H9 (cell line): ENCODE measurements at regions not wholly inside any gene's neighbourhood (a gene's known extent, or its start where the extent isn't known, plus 50 kb on each side); places are given as distances from the start of the nearest gene placed in this dataset.

Experiments
- DNase-seq: peaks from one replicate; pipeline ENCODE4 v3.0.0-alpha.2; 2017
- H2AFZ ChIP-seq: one replicate; pipeline ENCODE4 v1.6.1; 2013; ENCODE audit warnings: mild to moderate bottlenecking, low read length, control low read depth, moderate library complexity
- H2AK5ac ChIP-seq: 2 replicates; pipeline ENCODE4 v1.6.1; 2013; ENCODE audit warnings: low read length, control low read depth, mixed read lengths; ENCODE audit not compliant: insufficient read length
- H2BK120ac ChIP-seq: one replicate; pipeline ENCODE4 v1.6.1; 2013; ENCODE audit warnings: low read depth, mild to moderate bottlenecking, low read length, control low read depth, inconsistent platforms; ENCODE audit not compliant: poor library complexity, severe bottlenecking
- H2BK12ac ChIP-seq: 2 replicates; pipeline ENCODE4 v1.6.1; 2013; ENCODE audit warnings: low read length, control low read depth, mixed read lengths, low read depth; ENCODE audit not compliant: insufficient read length
- H2BK15ac ChIP-seq: 2 replicates; pipeline ENCODE4 v1.6.1; 2013; ENCODE audit warnings: low read depth, low read length, control low read depth
- H2BK20ac ChIP-seq: one replicate; pipeline ENCODE4 v1.6.1; 2013; ENCODE audit warnings: low read depth, mild to moderate bottlenecking, low read length, control low read depth, inconsistent platforms; ENCODE audit not compliant: poor library complexity, severe bottlenecking
- H2BK5ac ChIP-seq: 2 replicates; pipeline ENCODE4 v1.6.1; 2013; ENCODE audit warnings: low read length, control low read depth, mixed read lengths; ENCODE audit not compliant: insufficient read length
- H3K14ac ChIP-seq: 2 replicates; pipeline ENCODE4 v1.6.1; 2013; ENCODE audit warnings: low read length, control low read depth; ENCODE audit not compliant: insufficient read depth
- H3K18ac ChIP-seq: 2 replicates; pipeline ENCODE4 v1.6.1; 2013; ENCODE audit warnings: low read depth, mild to moderate bottlenecking, mixed read lengths, low read length, control low read depth; ENCODE audit not compliant: insufficient read length
- H3K23ac ChIP-seq: 2 replicates; pipeline ENCODE4 v1.6.1; 2013; ENCODE audit warnings: low read length, control low read depth, mixed read lengths, low read depth; ENCODE audit not compliant: insufficient read length
- H3K23me2 ChIP-seq: 2 replicates; pipeline ENCODE4 v1.6.1; 2013; ENCODE audit warnings: low read depth, mild to moderate bottlenecking, mixed read lengths, low read length, control low read depth; ENCODE audit not compliant: insufficient read length, poor library complexity, severe bottlenecking
- H3K27ac ChIP-seq: 2 replicates; pipeline ENCODE4 v1.5.1; 2013; ENCODE audit warnings: low read length, control low read depth, mixed read lengths, low read depth; ENCODE audit not compliant: insufficient read length
- H3K27me3 ChIP-seq: 2 replicates; pipeline ENCODE4 v1.6.1; 2013; ENCODE audit warnings: low read length, control low read depth, inconsistent platforms; ENCODE audit not compliant: insufficient read depth
- H3K4ac ChIP-seq: 2 replicates; pipeline ENCODE4 v1.6.1; 2013; ENCODE audit warnings: low read depth, mild to moderate bottlenecking, control low read depth, inconsistent platforms, low read length, moderate library complexity
- H3K4me1 ChIP-seq: 2 replicates; pipeline ENCODE4 v1.6.1; 2013; ENCODE audit warnings: low read length, control low read depth, inconsistent platforms; ENCODE audit not compliant: insufficient read depth
- H3K4me2 ChIP-seq: 2 replicates; pipeline ENCODE4 v1.6.1; 2013; ENCODE audit warnings: low read length, control low read depth, mixed read lengths; ENCODE audit not compliant: insufficient read length, insufficient read depth
- H3K56ac ChIP-seq: 2 replicates; pipeline ENCODE4 v1.6.1; 2013; ENCODE audit warnings: low read depth, mild to moderate bottlenecking, mixed read lengths, low read length, control low read depth; ENCODE audit not compliant: insufficient read length
- H3K79me1 ChIP-seq: 2 replicates; pipeline ENCODE4 v1.6.1; 2013; ENCODE audit warnings: low read depth, mild to moderate bottlenecking, moderate library complexity, low read length, control low read depth, inconsistent platforms; ENCODE audit not compliant: insufficient read depth, poor library complexity, severe bottlenecking
- H3K79me2 ChIP-seq: 2 replicates; pipeline ENCODE4 v1.6.1; 2013; ENCODE audit warnings: low read length, control low read depth, inconsistent platforms; ENCODE audit not compliant: insufficient read depth
- H3K9ac ChIP-seq: 2 replicates; pipeline ENCODE4 v1.6.1; 2013; ENCODE audit warnings: low read length, control low read depth, mixed read lengths; ENCODE audit not compliant: insufficient read length; ENCODE audit errors: extremely low read depth
- H3K9me3 ChIP-seq: one replicate; pipeline ENCODE4 v1.6.1; 2013; ENCODE audit warnings: low read depth, low read length, inconsistent platforms; ENCODE audit not compliant: control insufficient read depth
- H3T11ph ChIP-seq: one replicate; pipeline ENCODE4 v1.6.1; 2013; ENCODE audit warnings: mild to moderate bottlenecking, low read length, control low read depth, inconsistent platforms
- H4K20me1 ChIP-seq: one replicate; pipeline ENCODE4 v1.6.1; 2013; ENCODE audit not compliant: control insufficient read depth, insufficient read length, insufficient read depth
- H4K5ac ChIP-seq: 2 replicates; pipeline ENCODE4 v1.6.1; 2013; ENCODE audit warnings: low read depth, mild to moderate bottlenecking, mixed read lengths, low read length, control low read depth; ENCODE audit not compliant: insufficient read length
- H4K8ac ChIP-seq: replicated peaks from 2 replicates; pipeline ENCODE4 v1.6.1; 2013; ENCODE audit warnings: low read length, control low read depth, mixed read lengths, low read depth; ENCODE audit not compliant: insufficient read length
- H4K91ac ChIP-seq: 2 replicates; pipeline ENCODE4 v1.6.1; 2013; ENCODE audit warnings: low read depth, mild to moderate bottlenecking, moderate library complexity, mixed read lengths, low read length, control low read depth; ENCODE audit not compliant: insufficient read length
- H3K27ac Mint-ChIP-seq, 3 experiments: 2 replicates in 2 of 3; 3 replicates in 1 of 3; pipeline ENCODE4 v1.8.0; 2020 to 2021; ENCODE audit warnings: mixed read lengths in 3 of 3, mild to moderate bottlenecking in 1 of 3, moderate library complexity in 1 of 3
- H3K27me3 Mint-ChIP-seq: 2 replicates; pipeline ENCODE4 v1.8.0; 2021; ENCODE audit warnings: low read depth, mild to moderate bottlenecking, moderate library complexity, mixed read lengths
- H3K36me3 Mint-ChIP-seq, 3 experiments: 2 replicates in 2 of 3; 3 replicates in 1 of 3; pipeline ENCODE4 v1.8.0; 2020 to 2021; ENCODE audit warnings: low read depth in 3 of 3, mixed read lengths in 3 of 3; ENCODE audit not compliant: insufficient read depth in 1 of 3
- H3K4me1 Mint-ChIP-seq, 2 experiments: 2 replicates each; pipeline ENCODE4 v1.8.0; 2020; ENCODE audit warnings: mixed read lengths in 2 of 2
- H3K4me3 Mint-ChIP-seq, 2 experiments: 2 replicates in 1 of 2; 3 replicates in 1 of 2; pipeline ENCODE4 v1.8.0; 2020 to 2021; ENCODE audit warnings: mild to moderate bottlenecking in 2 of 2, mixed read lengths in 2 of 2, moderate library complexity in 1 of 2
- H3K9me3 Mint-ChIP-seq, 2 experiments: 2 replicates in 1 of 2; 3 replicates in 1 of 2; pipeline ENCODE4 v1.8.0; 2020; ENCODE audit warnings: mild to moderate bottlenecking in 2 of 2, mixed read lengths in 2 of 2, moderate library complexity in 1 of 2
- WGBS: extraction: QIAGEN DNeasy Blood & Tissue Kit; methylation state at CpG from one replicate; pipeline ENCODE4 v1.1.7; 2013; ENCODE audit warnings: missing lambda C conversion rate, low lambda C conversion rate, mixed read lengths; ENCODE audit not compliant: insufficient read length; ENCODE audit errors: extremely low coverage; 5-methylcytosine and 5-hydroxymethylcytosine counted together
- TF ChIP-seq, protein P1 (sequence below): fragments of 200-600 bp; sonication (generic); conservative IDR thresholded peaks from 3 replicates; pipeline ENCODE4 v1.8.0; 2021; ENCODE audit warnings: antibody characterized with exemption, mild to moderate bottlenecking

DNA sequence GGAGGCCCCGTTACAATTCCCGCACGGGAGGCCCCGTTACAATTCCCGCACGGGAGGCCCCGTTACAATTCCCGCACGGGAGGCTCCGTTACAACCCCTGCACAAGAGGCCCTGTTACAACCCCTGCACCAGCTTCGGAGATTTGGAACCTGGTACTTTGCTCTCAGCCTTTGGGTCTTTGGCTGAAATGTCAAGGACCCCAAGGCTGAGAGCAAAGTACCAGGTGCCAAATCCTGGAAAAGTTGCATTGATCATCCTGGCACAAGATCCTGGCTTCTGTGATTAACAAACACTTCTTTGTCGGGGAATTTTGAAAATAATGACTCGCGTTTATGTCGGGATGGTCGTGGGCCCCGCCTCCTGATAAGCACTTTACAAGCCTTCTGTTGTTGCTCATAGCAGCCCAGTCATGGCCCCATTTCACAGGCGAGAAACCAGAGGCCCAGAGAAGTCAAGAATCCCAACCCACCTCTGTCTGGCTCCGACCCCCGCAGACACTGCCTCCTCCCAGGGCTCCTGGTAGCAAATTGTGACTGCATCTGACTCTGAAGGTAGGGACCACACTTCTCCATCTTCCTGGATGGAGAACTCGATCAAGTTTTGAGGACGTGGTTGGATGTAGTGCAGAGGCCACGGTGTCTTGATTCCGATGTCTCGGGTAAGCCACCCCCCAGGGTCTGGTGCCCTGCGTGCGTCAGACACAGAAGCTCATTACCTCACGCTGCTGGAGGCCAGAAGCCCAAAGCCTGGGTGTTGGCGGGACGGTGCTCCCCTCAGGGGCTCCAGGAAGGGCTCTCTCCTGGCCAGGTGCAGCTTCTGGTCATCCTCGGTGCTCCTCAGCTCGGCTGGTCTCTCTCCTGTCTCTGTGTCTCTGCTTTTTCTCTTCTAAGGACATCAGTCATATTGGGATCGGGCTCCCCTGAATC is 60.3 kb downstream of the ADRA2C start:
- Histone ChIP-seq H4K20me1 (no peaks in the 10 kb centered on the region), H3K79me1 (no peaks in the 10 kb centered on the region), H4K5ac (no peak overlapping the region), H3K9me3 (no peaks in the 10 kb centered on the region), H2BK20ac (no peak overlapping the region), H3K23me2 (no peaks in the 10 kb centered on the region), H3K27me3 (no peaks in the 10 kb centered on the region), H3K14ac (no peak overlapping the region), H3K4me2 (no peak overlapping the region), H3K79me2 (no peaks in the 10 kb centered on the region), H3K18ac (no peak overlapping the region), H3K27ac (no peak overlapping the region), H3K4me1 (peaks cover 6% of the 10 kb centered on the region; the same call in 1 of the 2 replicates), H4K8ac (no peak overlapping the region), H2BK15ac (no peak overlapping the region), H3T11ph (no peak overlapping the region), H2BK5ac (no peak overlapping the region), H2BK12ac (no peak overlapping the region), H3K4ac (no peak overlapping the region), H4K91ac (no peak overlapping the region), H3K9ac (no peak overlapping the region), H2BK120ac (no peak overlapping the region), H3K23ac (no peak overlapping the region), H2AK5ac (no peak overlapping the region), H3K56ac (no peak overlapping the region), H2AFZ (no peak overlapping the region)
- DNase-seq, result no peak
- Mint-ChIP-seq H3K9me3 (no peaks in the 10 kb centered on the region; a peak in 1 of 5 replicates), H3K27me3 (peaks cover 32% of the 10 kb centered on the region), H3K36me3 (no peaks in the 10 kb centered on the region), H3K4me3 (no peak overlapping the region), H3K27ac (no peak overlapping the region; a peak in 1 of 7 replicates), H3K4me1 (peaks cover 24 to 45% of the 10 kb centered on the region in 2 experiments)
- no CpG with 5 or more reads among the region's 33 CpGs for WGBS
- TF ChIP-seq, protein P1, sequence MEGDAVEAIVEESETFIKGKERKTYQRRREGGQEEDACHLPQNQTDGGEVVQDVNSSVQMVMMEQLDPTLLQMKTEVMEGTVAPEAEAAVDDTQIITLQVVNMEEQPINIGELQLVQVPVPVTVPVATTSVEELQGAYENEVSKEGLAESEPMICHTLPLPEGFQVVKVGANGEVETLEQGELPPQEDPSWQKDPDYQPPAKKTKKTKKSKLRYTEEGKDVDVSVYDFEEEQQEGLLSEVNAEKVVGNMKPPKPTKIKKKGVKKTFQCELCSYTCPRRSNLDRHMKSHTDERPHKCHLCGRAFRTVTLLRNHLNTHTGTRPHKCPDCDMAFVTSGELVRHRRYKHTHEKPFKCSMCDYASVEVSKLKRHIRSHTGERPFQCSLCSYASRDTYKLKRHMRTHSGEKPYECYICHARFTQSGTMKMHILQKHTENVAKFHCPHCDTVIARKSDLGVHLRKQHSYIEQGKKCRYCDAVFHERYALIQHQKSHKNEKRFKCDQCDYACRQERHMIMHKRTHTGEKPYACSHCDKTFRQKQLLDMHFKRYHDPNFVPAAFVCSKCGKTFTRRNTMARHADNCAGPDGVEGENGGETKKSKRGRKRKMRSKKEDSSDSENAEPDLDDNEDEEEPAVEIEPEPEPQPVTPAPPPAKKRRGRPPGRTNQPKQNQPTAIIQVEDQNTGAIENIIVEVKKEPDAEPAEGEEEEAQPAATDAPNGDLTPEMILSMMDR, result no peak
